ENCODE measurements at regions not wholly inside any gene's neighbourhood (a gene's known extent, or its start where the extent isn't known, plus 50 kb on each side); places are given as distances from the start of the nearest gene placed in this dataset.

- TF ChIP-seq CTCF (IDR thresholded peaks at IDR 0.05) = no peak
- TF ChIP-seq POLR2A (IDR thresholded peaks at IDR 0.05) = no peak
Observed at GRCh38 chr2:15790326-15790725, 150.0 kb upstream of the MYCN start.
